HEK293 (cell line): ENCODE measurements at regions not wholly inside any gene's neighbourhood (a gene's known extent, or its start where the extent isn't known, plus 50 kb on each side); places are given as distances from the start of the nearest gene placed in this dataset.

Experiments used
- CTCF ChIA-PET: fragments of 350-600 bp; formaldehyde crosslinking; extraction: SDS; loops from one replicate; lab custom pipeline; 2021; ENCODE audit warnings: antibody characterized with exemption; lab: Yijun Ruan, JAX
- POLR2A ChIA-PET: fragments of 300-600 bp; formaldehyde crosslinking; extraction: SDS; loops from one replicate; lab custom pipeline; 2020; ENCODE audit warnings: antibody characterized with exemption, inconsistent platforms; lab: Yijun Ruan, JAX
- H3K27ac ChIP-seq: fragments of 200-500 bp; sonication (Bioruptor generic); 2 replicates; pipeline ENCODE4 v1.5.1; 2014; ENCODE audit warnings: low read depth, low read length, control low read depth, inconsistent platforms; ENCODE audit errors: extremely low read depth
- H3K36me3 ChIP-seq, 2 experiments: fragments of 200-500 bp in 1 of 2; sonication (Bioruptor generic) in 1 of 2; 1 replicate in 1 of 2; 2 replicates in 1 of 2; pipeline ENCODE4 v1.5.1; 2014 to 2017; ENCODE audit warnings: inconsistent platforms in 2 of 2, low read length in 2 of 2; ENCODE audit not compliant: control insufficient read depth in 2 of 2, insufficient read depth in 1 of 2
- H3K4me1 ChIP-seq: fragments of 200-500 bp; sonication (Bioruptor generic); 2 replicates; pipeline ENCODE4 v1.5.1; 2014; ENCODE audit warnings: mild to moderate bottlenecking, low read length, inconsistent platforms; ENCODE audit not compliant: control insufficient read depth, insufficient read depth
- H3K4me3 ChIP-seq: 2 replicates; pipeline ENCODE4 v1.5.1; 2011; ENCODE audit warnings: low read depth, mild to moderate bottlenecking, control low read depth, low read length, moderate library complexity
- H3K9me3 ChIP-seq: fragments of 200-500 bp; sonication (Bioruptor generic); 2 replicates; pipeline ENCODE4 v1.5.1; 2014; ENCODE audit warnings: low read depth, low read length, inconsistent platforms; ENCODE audit not compliant: control insufficient read depth, insufficient read depth
- GLI4 ChIP-seq: fragments of 450-650 bp; formaldehyde crosslinking; IDR thresholded peaks from 2 replicates; pipeline ENCODE4 v1.5.1; 2016; ENCODE audit warnings: missing biosample characterization, missing genetic modification characterization
- HOXA7 ChIP-seq: sonication (generic); formaldehyde crosslinking; IDR thresholded peaks from 2 replicates; pipeline ENCODE4 v1.8.1; 2022; ENCODE audit warnings: missing genetic modification reagents, borderline replicate concordance
- KLF8 ChIP-seq: fragments of 450-650 bp; formaldehyde crosslinking; IDR thresholded peaks from 2 replicates; pipeline ENCODE4 v1.5.1; 2016; ENCODE audit warnings: missing biosample characterization, missing genetic modification characterization
- REPIN1 ChIP-seq: fragments of 450-650 bp; formaldehyde crosslinking; IDR thresholded peaks from 2 replicates; pipeline ENCODE4 v1.5.1; 2017; ENCODE audit warnings: missing biosample characterization, missing genetic modification characterization, low read depth
- ZNF16 ChIP-seq: fragments of 450-650 bp; formaldehyde crosslinking; IDR thresholded peaks from 2 replicates; pipeline ENCODE4 v1.5.1; 2016; ENCODE audit warnings: low read depth, missing biosample characterization, missing genetic modification characterization
- ZNF211 ChIP-seq: fragments of 450-650 bp; formaldehyde crosslinking; IDR thresholded peaks from 2 replicates; pipeline ENCODE4 v1.5.1; 2016; ENCODE audit warnings: low read depth, missing biosample characterization, missing genetic modification characterization
- ZNF214 ChIP-seq: fragments of 450-650 bp; formaldehyde crosslinking; IDR thresholded peaks from 2 replicates; pipeline ENCODE4 v1.5.1; 2017; ENCODE audit warnings: missing biosample characterization, mild to moderate bottlenecking, missing genetic modification characterization, borderline replicate concordance
- ZNF24 ChIP-seq: fragments of 450-650 bp; formaldehyde crosslinking; IDR thresholded peaks from 2 replicates; pipeline ENCODE4 v1.5.1; 2016; ENCODE audit warnings: missing biosample characterization, missing genetic modification characterization
- ZNF335 ChIP-seq: fragments of 450-650 bp; formaldehyde crosslinking; conservative IDR thresholded peaks from 2 replicates; pipeline ENCODE4 v1.5.1; 2016; ENCODE audit warnings: missing biosample characterization, missing genetic modification characterization
- ZNF530 ChIP-seq: fragments of 450-650 bp; formaldehyde crosslinking; IDR thresholded peaks from 2 replicates; pipeline ENCODE4 v1.5.1; 2016; ENCODE audit warnings: low read depth, missing biosample characterization, missing genetic modification characterization
- ZNF792 ChIP-seq: fragments of 450-650 bp; formaldehyde crosslinking; IDR thresholded peaks from 2 replicates; pipeline ENCODE4 v1.5.1; 2016; ENCODE audit warnings: missing biosample characterization, missing genetic modification characterization
- TF ChIP-seq, protein P1 (sequence below): fragments of 450-650 bp; formaldehyde crosslinking; IDR thresholded peaks from 2 replicates; pipeline ENCODE4 v1.5.1; 2016; ENCODE audit warnings: missing biosample characterization, missing genetic modification characterization, low read depth
- TF ChIP-seq, protein P2 (sequence below): sonication (generic); formaldehyde crosslinking; IDR thresholded peaks from 2 replicates; pipeline ENCODE4 v1.8.1; 2022; ENCODE audit warnings: mild to moderate bottlenecking, moderate library complexity, missing genetic modification reagents
- TF ChIP-seq, protein P3 (sequence below): fragments of 450-650 bp; formaldehyde crosslinking; IDR thresholded peaks from 2 replicates; pipeline ENCODE4 v1.5.1; 2016; ENCODE audit warnings: missing biosample characterization, missing genetic modification characterization
- TF ChIP-seq, protein P4 (sequence below): fragments of 450-650 bp; formaldehyde crosslinking; IDR thresholded peaks from 2 replicates; pipeline ENCODE4 v1.5.1; 2016; ENCODE audit warnings: missing biosample characterization, missing genetic modification characterization, low read depth
- TF ChIP-seq, protein P5 (sequence below): fragments of 450-650 bp; formaldehyde crosslinking; IDR thresholded peaks from 2 replicates; pipeline ENCODE4 v1.5.1; 2016; ENCODE audit warnings: missing biosample characterization, missing genetic modification characterization, borderline replicate concordance

DNA sequence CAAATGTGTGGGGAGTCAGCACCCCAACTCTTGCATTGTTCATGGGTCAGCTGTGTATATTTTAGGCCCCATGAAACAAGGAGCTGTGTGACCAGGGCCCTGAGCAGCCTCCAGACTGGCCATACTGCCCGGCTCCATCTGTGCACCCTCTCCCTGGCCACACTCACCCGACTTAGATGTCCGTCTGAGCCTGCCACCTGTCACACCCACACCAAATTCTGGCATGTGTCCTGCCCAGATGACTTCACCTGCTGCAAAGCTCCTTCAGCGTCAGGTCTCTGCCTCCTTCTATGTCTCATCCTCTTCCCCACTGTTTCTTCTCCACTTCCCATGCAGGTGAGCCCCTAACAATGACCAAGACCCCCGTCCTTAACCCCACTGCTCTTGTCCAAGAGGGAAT is 88.1 kb upstream of the THBS2 start:
- POLR2A ChIA-PET = no interaction called here
- CTCF ChIA-PET = interaction anchor here (0.6 to 0.7 kb wide), 2 partner anchors 16 to 113 kb away, joined by 3 read pairs; no protein-coding TSS in a partner anchor
- H3K27ac ChIP-seq = no peak overlapping the region
- H3K4me3 ChIP-seq = no peak overlapping the region
- H3K9me3 ChIP-seq = no peaks in the 10 kb centered on the region
- no peaks in the 10 kb centered on the region for H3K4me1 ChIP-seq
- H3K36me3 ChIP-seq = no peaks in the 10 kb centered on the region
- no peak for TF ChIP-seq ZNF335 (tag by site-specific recombination)
- TF ChIP-seq, protein P1, sequence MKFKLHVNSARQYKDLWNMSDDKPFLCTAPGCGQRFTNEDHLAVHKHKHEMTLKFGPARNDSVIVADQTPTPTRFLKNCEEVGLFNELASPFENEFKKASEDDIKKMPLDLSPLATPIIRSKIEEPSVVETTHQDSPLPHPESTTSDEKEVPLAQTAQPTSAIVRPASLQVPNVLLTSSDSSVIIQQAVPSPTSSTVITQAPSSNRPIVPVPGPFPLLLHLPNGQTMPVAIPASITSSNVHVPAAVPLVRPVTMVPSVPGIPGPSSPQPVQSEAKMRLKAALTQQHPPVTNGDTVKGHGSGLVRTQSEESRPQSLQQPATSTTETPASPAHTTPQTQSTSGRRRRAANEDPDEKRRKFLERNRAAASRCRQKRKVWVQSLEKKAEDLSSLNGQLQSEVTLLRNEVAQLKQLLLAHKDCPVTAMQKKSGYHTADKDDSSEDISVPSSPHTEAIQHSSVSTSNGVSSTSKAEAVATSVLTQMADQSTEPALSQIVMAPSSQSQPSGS (tag by site-specific recombination) = no peak
- no peak for TF ChIP-seq KLF8
- TF ChIP-seq, protein P2, sequence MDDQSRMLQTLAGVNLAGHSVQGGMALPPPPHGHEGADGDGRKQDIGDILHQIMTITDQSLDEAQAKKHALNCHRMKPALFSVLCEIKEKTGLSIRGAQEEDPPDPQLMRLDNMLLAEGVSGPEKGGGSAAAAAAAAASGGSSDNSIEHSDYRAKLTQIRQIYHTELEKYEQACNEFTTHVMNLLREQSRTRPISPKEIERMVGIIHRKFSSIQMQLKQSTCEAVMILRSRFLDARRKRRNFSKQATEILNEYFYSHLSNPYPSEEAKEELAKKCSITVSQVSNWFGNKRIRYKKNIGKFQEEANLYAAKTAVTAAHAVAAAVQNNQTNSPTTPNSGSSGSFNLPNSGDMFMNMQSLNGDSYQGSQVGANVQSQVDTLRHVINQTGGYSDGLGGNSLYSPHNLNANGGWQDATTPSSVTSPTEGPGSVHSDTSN (CRISPR knock-in tag) = no peak
- TF ChIP-seq GLI4 (tag by site-specific recombination) = no peak
- TF ChIP-seq ZNF24 (tag by site-specific recombination) = no peak
- no peak for TF ChIP-seq ZNF211
- TF ChIP-seq, protein P3, sequence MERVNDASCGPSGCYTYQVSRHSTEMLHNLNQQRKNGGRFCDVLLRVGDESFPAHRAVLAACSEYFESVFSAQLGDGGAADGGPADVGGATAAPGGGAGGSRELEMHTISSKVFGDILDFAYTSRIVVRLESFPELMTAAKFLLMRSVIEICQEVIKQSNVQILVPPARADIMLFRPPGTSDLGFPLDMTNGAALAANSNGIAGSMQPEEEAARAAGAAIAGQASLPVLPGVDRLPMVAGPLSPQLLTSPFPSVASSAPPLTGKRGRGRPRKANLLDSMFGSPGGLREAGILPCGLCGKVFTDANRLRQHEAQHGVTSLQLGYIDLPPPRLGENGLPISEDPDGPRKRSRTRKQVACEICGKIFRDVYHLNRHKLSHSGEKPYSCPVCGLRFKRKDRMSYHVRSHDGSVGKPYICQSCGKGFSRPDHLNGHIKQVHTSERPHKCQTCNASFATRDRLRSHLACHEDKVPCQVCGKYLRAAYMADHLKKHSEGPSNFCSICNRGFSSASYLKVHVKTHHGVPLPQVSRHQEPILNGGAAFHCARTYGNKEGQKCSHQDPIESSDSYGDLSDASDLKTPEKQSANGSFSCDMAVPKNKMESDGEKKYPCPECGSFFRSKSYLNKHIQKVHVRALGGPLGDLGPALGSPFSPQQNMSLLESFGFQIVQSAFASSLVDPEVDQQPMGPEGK (tag by site-specific recombination) = no peak
- no peak for TF ChIP-seq ZNF530 (tag by site-specific recombination)
- TF ChIP-seq ZNF792 = no peak
- TF ChIP-seq, protein P4, sequence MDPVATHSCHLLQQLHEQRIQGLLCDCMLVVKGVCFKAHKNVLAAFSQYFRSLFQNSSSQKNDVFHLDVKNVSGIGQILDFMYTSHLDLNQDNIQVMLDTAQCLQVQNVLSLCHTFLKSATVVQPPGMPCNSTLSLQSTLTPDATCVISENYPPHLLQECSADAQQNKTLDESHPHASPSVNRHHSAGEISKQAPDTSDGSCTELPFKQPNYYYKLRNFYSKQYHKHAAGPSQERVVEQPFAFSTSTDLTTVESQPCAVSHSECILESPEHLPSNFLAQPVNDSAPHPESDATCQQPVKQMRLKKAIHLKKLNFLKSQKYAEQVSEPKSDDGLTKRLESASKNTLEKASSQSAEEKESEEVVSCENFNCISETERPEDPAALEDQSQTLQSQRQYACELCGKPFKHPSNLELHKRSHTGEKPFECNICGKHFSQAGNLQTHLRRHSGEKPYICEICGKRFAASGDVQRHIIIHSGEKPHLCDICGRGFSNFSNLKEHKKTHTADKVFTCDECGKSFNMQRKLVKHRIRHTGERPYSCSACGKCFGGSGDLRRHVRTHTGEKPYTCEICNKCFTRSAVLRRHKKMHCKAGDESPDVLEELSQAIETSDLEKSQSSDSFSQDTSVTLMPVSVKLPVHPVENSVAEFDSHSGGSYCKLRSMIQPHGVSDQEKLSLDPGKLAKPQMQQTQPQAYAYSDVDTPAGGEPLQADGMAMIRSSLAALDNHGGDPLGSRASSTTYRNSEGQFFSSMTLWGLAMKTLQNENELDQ (tag by site-specific recombination) = no peak
- TF ChIP-seq, protein P5, sequence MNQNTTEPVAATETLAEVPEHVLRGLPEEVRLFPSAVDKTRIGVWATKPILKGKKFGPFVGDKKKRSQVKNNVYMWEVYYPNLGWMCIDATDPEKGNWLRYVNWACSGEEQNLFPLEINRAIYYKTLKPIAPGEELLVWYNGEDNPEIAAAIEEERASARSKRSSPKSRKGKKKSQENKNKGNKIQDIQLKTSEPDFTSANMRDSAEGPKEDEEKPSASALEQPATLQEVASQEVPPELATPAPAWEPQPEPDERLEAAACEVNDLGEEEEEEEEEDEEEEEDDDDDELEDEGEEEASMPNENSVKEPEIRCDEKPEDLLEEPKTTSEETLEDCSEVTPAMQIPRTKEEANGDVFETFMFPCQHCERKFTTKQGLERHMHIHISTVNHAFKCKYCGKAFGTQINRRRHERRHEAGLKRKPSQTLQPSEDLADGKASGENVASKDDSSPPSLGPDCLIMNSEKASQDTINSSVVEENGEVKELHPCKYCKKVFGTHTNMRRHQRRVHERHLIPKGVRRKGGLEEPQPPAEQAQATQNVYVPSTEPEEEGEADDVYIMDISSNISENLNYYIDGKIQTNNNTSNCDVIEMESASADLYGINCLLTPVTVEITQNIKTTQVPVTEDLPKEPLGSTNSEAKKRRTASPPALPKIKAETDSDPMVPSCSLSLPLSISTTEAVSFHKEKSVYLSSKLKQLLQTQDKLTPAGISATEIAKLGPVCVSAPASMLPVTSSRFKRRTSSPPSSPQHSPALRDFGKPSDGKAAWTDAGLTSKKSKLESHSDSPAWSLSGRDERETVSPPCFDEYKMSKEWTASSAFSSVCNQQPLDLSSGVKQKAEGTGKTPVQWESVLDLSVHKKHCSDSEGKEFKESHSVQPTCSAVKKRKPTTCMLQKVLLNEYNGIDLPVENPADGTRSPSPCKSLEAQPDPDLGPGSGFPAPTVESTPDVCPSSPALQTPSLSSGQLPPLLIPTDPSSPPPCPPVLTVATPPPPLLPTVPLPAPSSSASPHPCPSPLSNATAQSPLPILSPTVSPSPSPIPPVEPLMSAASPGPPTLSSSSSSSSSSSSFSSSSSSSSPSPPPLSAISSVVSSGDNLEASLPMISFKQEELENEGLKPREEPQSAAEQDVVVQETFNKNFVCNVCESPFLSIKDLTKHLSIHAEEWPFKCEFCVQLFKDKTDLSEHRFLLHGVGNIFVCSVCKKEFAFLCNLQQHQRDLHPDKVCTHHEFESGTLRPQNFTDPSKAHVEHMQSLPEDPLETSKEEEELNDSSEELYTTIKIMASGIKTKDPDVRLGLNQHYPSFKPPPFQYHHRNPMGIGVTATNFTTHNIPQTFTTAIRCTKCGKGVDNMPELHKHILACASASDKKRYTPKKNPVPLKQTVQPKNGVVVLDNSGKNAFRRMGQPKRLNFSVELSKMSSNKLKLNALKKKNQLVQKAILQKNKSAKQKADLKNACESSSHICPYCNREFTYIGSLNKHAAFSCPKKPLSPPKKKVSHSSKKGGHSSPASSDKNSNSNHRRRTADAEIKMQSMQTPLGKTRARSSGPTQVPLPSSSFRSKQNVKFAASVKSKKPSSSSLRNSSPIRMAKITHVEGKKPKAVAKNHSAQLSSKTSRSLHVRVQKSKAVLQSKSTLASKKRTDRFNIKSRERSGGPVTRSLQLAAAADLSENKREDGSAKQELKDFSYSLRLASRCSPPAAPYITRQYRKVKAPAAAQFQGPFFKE (tag by site-specific recombination) = no peak
- TF ChIP-seq ZNF214 (tag by site-specific recombination) = no peak
- no peak for TF ChIP-seq ZNF16
- TF ChIP-seq HOXA7 (CRISPR knock-in tag) = no peak
- no peak for TF ChIP-seq REPIN1 (tag by site-specific recombination)
